ENCODE measurements at regions not wholly inside any gene's neighbourhood (a gene's known extent, or its start where the extent isn't known, plus 50 kb on each side); places are given as distances from the start of the nearest gene placed in this dataset.

DNA sequence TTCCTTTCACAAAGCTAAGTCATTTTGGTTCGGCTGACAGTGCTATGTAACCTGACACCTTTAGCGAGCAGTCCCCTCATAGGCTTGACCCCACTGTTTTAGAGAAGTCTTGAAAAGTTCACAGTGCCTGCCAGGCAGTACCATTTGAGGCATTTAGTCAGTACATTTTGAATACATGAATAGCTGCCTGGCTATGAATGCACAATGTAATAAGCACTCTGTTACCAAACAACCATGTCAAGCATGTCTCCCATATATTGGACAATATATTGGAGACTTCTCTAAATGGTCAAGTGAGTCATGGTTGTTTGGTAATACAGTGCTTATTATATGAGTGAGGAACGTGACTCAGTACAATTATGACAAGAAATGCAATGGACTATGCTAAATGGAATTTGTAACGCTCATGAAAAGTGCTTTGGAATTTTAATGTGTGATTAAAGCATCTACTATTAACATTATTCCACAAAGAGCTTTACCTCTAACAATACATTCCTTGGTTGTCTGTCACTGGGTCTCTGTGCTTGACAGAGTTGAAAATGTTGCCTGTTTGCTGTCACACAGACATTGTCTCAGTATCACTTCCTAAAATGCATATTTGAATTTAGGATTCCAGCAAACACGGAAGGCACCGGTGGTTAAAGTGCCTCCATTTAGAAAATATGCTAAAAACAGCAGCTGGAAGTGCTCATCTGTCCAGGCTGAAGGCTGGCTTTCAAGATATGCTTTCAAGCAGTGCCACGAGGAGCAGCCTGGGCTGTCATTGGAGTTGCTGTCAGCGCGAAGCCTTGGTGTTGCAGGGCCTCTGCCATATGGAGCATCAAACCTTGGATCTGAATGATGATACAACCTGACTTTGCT lies 458.6 kb downstream of the FBXO15 start:
- no peak for DNase-seq
- Histone ChIP-seq H3K27ac (ENCODE audit: low read depth in 1 of 2, low read length in 2 of 2) (no peak overlapping the region), H3K4me3 (ENCODE audit: low read length in 2 of 2) (no peak overlapping the region), H3K9me3 (ENCODE audit: control insufficient read depth, low read length) (no peaks in the 10 kb centered on the region), H3K27me3 (ENCODE audit: control insufficient read depth in 1 of 2, insufficient read depth in 2 of 2, low read length in 1 of 2) (no peaks in the 10 kb centered on the region), H3K36me3 (ENCODE audit: control insufficient read depth in 1 of 2, insufficient read depth in 2 of 2, low read length in 1 of 2) (no peaks in the 10 kb centered on the region), H3K4me1 (ENCODE audit: control insufficient read depth in 1 of 2, insufficient read depth in 2 of 2, low read length in 2 of 2) (no peaks in the 10 kb centered on the region)
- 28 to 29% methylated on average over 9 of the region's 9 CpGs for WGBS, 2 donors
- no peak for ATAC-seq (ENCODE audit: low FRiP score)
- intact Hi-C loops (cut with DNase I): no loop called here

DNA sequence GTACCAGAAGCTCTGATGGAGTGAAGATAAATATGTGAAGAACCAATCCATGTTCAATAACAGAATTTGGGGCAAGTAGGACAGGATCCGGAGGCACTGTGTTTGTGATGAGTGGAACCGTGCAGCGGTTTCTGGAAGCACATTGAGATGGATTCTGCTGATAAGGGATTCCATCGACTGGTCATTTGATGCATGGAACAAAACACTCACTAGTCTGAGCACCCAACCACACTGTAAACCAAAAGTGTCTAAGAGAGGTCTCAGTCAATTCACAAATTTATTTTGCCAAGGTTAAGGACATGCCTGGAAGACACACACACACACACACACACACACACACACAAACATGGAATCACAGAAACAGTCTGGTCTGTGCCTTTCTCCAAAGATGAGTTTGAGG lies 459.5 kb downstream of the FBXO15 start:
- ATAC-seq (ENCODE audit: low FRiP score): no peak
- Histone ChIP-seq H3K4me3 (ENCODE audit: low read length in 2 of 2) (no peak overlapping the region), H3K36me3 (ENCODE audit: control insufficient read depth in 1 of 2, insufficient read depth in 2 of 2, low read length in 1 of 2) (no peaks in the 10 kb centered on the region), H3K27me3 (ENCODE audit: control insufficient read depth in 1 of 2, insufficient read depth in 2 of 2, low read length in 1 of 2) (no peaks in the 10 kb centered on the region), H3K9me3 (ENCODE audit: control insufficient read depth, low read length) (no peaks in the 10 kb centered on the region), H3K27ac (ENCODE audit: low read depth in 1 of 2, low read length in 2 of 2) (no peak overlapping the region), H3K4me1 (ENCODE audit: control insufficient read depth in 1 of 2, insufficient read depth in 2 of 2, low read length in 2 of 2) (no peaks in the 10 kb centered on the region)
- 69 to 77% methylated on average over 4 of the region's 4 CpGs for WGBS, 2 donors
- DNase-seq: no peak
- intact Hi-C loops (cut with DNase I): no loop called here

DNA sequence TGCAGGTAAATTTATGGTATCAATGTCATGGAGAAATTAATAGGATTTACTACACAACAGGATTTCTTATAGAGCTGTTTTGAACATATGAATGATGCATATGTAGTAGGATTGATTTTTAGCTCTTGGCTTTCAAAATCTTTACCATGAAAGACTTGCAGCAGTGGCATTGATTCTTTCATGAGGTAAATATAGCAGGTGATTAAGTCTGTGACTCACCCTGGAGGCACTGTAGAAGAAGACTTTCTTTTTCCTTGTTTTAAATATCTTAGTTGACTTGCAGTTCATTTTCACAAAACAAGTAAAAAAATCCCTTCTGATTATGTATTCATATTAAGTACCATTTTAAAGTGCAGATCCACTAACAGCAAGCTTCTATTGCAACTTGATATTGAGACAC lies 463.0 kb downstream of the FBXO15 start:
- ATAC-seq (ENCODE audit: low FRiP score): no peak
- intact Hi-C loops (cut with DNase I): no loop called here
- Histone ChIP-seq H3K27ac (ENCODE audit: low read depth in 1 of 2, low read length in 2 of 2) (no peak overlapping the region), H3K36me3 (ENCODE audit: control insufficient read depth in 1 of 2, insufficient read depth in 2 of 2, low read length in 1 of 2) (no peaks in the 10 kb centered on the region), H3K4me3 (ENCODE audit: low read length in 2 of 2) (no peak overlapping the region), H3K9me3 (ENCODE audit: control insufficient read depth, low read length) (no peaks in the 10 kb centered on the region), H3K27me3 (ENCODE audit: control insufficient read depth in 1 of 2, insufficient read depth in 2 of 2, low read length in 1 of 2) (no peaks in the 10 kb centered on the region), H3K4me1 (ENCODE audit: control insufficient read depth in 1 of 2, insufficient read depth in 2 of 2, low read length in 2 of 2) (no peaks in the 10 kb centered on the region)
- no peak for DNase-seq

DNA sequence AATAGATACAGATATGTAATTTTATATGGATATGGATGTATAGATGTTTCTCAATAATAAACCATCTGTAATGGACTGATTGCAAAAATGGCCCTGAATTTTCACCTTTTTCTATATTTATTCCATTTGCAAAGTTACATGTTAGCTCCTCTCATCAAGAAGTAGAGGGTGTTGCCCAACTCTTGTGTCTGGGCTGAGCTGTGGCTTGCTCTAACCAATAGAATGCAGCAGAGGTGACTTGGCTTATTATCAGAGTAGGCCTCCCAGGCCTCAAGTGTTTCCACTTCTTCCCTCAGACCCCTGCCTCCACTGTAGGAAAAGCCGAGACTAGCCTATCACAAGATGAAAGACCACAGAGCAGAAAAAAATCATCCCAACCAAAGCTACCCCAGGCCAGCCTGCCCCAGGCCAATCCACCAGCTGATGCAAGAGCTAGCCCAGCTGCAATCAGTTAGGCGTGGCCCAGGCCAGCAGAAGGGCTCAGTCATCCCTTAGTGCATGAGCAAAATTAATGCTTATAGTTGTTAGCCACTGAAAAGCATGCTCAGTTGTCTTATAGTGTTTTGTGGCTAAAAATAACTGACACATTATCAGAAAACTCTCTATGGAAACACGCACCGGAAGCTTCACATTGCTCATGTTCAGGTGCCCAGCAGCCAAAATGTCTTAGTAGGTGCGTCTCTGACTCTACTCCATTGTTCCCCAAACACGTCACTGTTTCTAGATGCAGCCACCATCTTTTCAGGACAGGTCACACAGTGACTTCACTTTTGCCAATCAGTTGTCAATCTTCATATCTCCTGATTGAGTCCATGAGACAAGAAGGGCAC lies 464.0 kb downstream of the FBXO15 start:
- ATAC-seq (ENCODE audit: low FRiP score) (no peak), DNase-seq (no peak)
- Histone ChIP-seq H3K4me3 (ENCODE audit: low read length in 2 of 2) (no peak overlapping the region), H3K36me3 (ENCODE audit: control insufficient read depth in 1 of 2, insufficient read depth in 2 of 2, low read length in 1 of 2) (no peaks in the 10 kb centered on the region), H3K27me3 (ENCODE audit: control insufficient read depth in 1 of 2, insufficient read depth in 2 of 2, low read length in 1 of 2) (no peaks in the 10 kb centered on the region), H3K27ac (ENCODE audit: low read depth in 1 of 2, low read length in 2 of 2) (no peak overlapping the region), H3K4me1 (ENCODE audit: control insufficient read depth in 1 of 2, insufficient read depth in 2 of 2, low read length in 2 of 2) (no peaks in the 10 kb centered on the region), H3K9me3 (ENCODE audit: control insufficient read depth, low read length) (no peaks in the 10 kb centered on the region)
- intact Hi-C loops (cut with DNase I): no loop called here
- WGBS, 2 donors: 84 to 85% methylated on average over 6 of the region's 6 CpGs

DNA sequence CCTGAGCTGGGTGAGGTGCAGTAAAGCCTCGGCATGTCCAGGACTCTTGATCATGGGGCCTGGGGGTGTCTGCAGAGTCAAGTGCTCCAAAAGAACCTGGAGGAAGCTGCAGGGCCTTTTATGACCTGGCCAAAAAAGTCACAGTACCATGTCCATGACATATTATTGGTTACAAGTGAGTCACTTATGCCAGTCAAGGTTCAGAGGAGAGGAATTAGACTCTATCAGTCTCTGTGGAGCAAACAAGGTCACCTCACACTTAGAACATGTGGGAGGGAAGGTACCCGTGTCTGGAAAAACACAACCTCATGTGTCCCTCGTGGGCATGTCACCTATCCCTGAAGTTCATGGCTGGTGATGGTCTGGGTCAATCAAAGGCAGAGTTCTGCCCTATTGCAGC lies 465.7 kb downstream of the FBXO15 start:
- no peaks in the 10 kb centered on the region for H3K4me1 ChIP-seq (ENCODE audit: control insufficient read depth in 1 of 2, insufficient read depth in 2 of 2, low read length in 2 of 2)
- no peaks in the 10 kb centered on the region for H3K9me3 ChIP-seq (ENCODE audit: control insufficient read depth, low read length)
- intact Hi-C loops (cut with DNase I): no loop called here
- H3K27me3 ChIP-seq (ENCODE audit: control insufficient read depth in 1 of 2, insufficient read depth in 2 of 2, low read length in 1 of 2): no peaks in the 10 kb centered on the region
- no peaks in the 10 kb centered on the region for H3K36me3 ChIP-seq (ENCODE audit: control insufficient read depth in 1 of 2, insufficient read depth in 2 of 2, low read length in 1 of 2)
- ATAC-seq (ENCODE audit: low FRiP score) (no peak), DNase-seq (no peak)
- 68 to 78% methylated on average over 3 of the region's 3 CpGs for WGBS, 2 donors
- H3K27ac ChIP-seq (ENCODE audit: low read depth in 1 of 2, low read length in 2 of 2): no peak overlapping the region
- no peak overlapping the region for H3K4me3 ChIP-seq (ENCODE audit: low read length in 2 of 2)

DNA sequence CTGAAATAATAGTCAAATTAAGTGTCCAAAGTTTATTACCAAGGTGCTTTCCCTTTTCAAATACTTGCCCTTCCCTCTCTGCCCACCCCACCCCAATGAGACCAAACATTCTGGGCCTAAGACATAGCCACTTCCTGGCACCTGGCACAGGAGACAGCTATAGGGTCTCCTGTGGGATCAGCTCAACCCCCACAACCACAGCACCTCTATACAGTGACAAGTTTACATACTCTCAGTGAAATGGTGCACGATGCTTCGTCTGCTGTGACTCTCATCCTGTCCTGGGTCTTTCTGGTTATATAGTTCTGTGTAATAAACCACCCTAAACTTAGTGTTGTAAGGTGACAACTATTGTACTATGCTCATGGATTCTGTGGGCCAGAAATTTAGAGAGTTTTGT lies 466.2 kb downstream of the FBXO15 start:
- 93 to 94% methylated on average over 2 of the region's 2 CpGs for WGBS, 2 donors
- no peak overlapping the region for H3K4me3 ChIP-seq (ENCODE audit: low read length in 2 of 2)
- no peaks in the 10 kb centered on the region for H3K4me1 ChIP-seq (ENCODE audit: control insufficient read depth in 1 of 2, insufficient read depth in 2 of 2, low read length in 2 of 2)
- DNase-seq (no peak), ATAC-seq (ENCODE audit: low FRiP score) (no peak)
- no peaks in the 10 kb centered on the region for H3K27me3 ChIP-seq (ENCODE audit: control insufficient read depth in 1 of 2, insufficient read depth in 2 of 2, low read length in 1 of 2)
- intact Hi-C loops (cut with DNase I): no loop called here
- H3K36me3 ChIP-seq (ENCODE audit: control insufficient read depth in 1 of 2, insufficient read depth in 2 of 2, low read length in 1 of 2): no peaks in the 10 kb centered on the region
- no peak overlapping the region for H3K27ac ChIP-seq (ENCODE audit: low read depth in 1 of 2, low read length in 2 of 2)
- no peaks in the 10 kb centered on the region for H3K9me3 ChIP-seq (ENCODE audit: control insufficient read depth, low read length)

DNA sequence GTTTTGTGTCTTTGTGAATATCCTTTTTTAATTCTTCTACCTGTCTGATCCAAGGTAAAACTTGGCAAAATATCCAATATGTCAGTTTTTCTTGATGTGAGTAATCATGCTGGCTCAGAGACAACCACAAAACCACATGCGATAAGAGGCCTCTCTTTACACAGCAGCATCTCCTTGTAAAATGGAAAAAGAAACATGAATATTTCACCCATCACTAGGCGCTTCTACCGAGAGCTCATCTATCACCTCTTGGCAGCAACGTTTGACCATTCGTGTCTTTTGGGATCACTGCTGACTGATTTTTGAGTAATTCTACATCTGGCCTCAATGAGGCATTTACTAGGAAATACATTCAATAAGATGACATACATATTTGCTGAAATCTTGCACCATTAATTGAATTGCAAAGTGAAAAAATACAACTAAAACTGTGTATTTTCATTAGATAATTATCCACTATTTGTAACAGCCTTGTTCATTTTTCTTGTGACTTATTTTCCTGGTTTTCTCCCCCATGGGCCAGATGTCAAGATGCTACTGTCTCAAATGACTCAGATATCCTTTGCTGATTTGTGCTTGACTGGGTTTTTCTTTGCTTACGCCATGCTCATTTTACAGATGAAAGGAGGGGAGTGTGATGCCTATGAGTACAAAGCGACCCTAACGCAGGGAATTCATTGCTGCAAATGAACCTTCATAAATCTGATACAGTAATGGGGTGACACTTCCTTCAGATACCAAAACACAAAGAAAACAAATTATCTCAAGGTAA lies 467.5 kb downstream of the FBXO15 start:
- WGBS, 2 donors: 39 to 57% methylated on average over 8 of the region's 8 CpGs
- Histone ChIP-seq H3K27me3 (ENCODE audit: control insufficient read depth in 1 of 2, insufficient read depth in 2 of 2, low read length in 1 of 2) (no peaks in the 10 kb centered on the region), H3K4me3 (ENCODE audit: low read length in 2 of 2) (no peak overlapping the region), H3K27ac (ENCODE audit: low read depth in 1 of 2, low read length in 2 of 2) (no peak overlapping the region), H3K36me3 (ENCODE audit: control insufficient read depth in 1 of 2, insufficient read depth in 2 of 2, low read length in 1 of 2) (no peaks in the 10 kb centered on the region), H3K9me3 (ENCODE audit: control insufficient read depth, low read length) (no peaks in the 10 kb centered on the region), H3K4me1 (ENCODE audit: control insufficient read depth in 1 of 2, insufficient read depth in 2 of 2, low read length in 2 of 2) (no peaks in the 10 kb centered on the region)
- no peak for ATAC-seq (ENCODE audit: low FRiP score)
- DNase-seq: no peak
- intact Hi-C loops (cut with DNase I): no loop called here

DNA sequence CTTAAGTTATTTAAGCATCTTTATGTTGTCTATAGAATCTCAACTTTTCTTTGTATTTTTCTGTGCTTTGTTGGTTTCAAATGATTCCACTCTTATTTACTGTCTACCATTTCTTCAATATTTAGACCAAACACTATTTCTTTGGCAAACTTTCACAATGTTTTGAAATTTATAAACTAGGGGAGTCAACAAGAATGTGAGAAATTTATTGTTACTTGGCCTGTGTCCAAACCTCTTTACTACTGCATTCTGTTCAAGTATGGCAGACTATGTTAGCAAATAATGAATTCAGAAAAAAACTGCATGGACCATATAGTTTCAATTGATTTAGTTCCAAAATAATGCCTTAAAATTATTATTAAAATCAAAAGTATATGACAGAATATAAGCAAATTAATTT lies 470.2 kb downstream of the FBXO15 start:
- H3K27ac ChIP-seq (ENCODE audit: low read depth in 1 of 2, low read length in 2 of 2): no peak overlapping the region
- ATAC-seq (ENCODE audit: low FRiP score): no peak
- H3K27me3 ChIP-seq (ENCODE audit: control insufficient read depth in 1 of 2, insufficient read depth in 2 of 2, low read length in 1 of 2): no peaks in the 10 kb centered on the region
- no peak overlapping the region for H3K4me3 ChIP-seq (ENCODE audit: low read length in 2 of 2)
- intact Hi-C loops (cut with DNase I): no loop called here
- no peaks in the 10 kb centered on the region for H3K4me1 ChIP-seq (ENCODE audit: control insufficient read depth in 1 of 2, insufficient read depth in 2 of 2, low read length in 2 of 2)
- H3K9me3 ChIP-seq (ENCODE audit: control insufficient read depth, low read length): no peaks in the 10 kb centered on the region
- no peak for DNase-seq
- no peaks in the 10 kb centered on the region for H3K36me3 ChIP-seq (ENCODE audit: control insufficient read depth in 1 of 2, insufficient read depth in 2 of 2, low read length in 1 of 2)

Data from aorta (tissue), 5 donors.